ENCODE measurements at regions not wholly inside any gene's neighbourhood (a gene's known extent, or its start where the extent isn't known, plus 50 kb on each side); places are given as distances from the start of the nearest gene placed in this dataset.

GRCh38 chr6:3669916-3670315 is 81.6 kb downstream of the PXDC1 start:
- TF ChIP-seq CTCF (IDR thresholded peaks at IDR 0.05) (no peak), POLR2A (IDR thresholded peaks at IDR 0.05; ENCODE audit: low read depth) (no peak), POLR2AphosphoS5 (IDR thresholded peaks at IDR 0.05) (no peak)

All from esophagus muscularis mucosa (tissue), 3 donors.